ENCODE measurements at regions not wholly inside any gene's neighbourhood (a gene's known extent, or its start where the extent isn't known, plus 50 kb on each side); places are given as distances from the start of the nearest gene placed in this dataset.

GRCh38 chr5:154138701-154139100 is 51.8 kb upstream of the GALNT10 start:
- Histone ChIP-seq H2BK120ac (ENCODE audit: low read depth, low read length) (no peak overlapping the region), H4K8ac (ENCODE audit: low read depth, low read length) (no peak overlapping the region), H3K9me3 (replicated peaks in 1 of 2; ENCODE audit: control insufficient read depth in 2 of 2, insufficient read depth in 1 of 2, low read depth in 1 of 2, low read length in 2 of 2) (no peaks in the 10 kb centered on the region), H2BK12ac (ENCODE audit: low read length) (no peak overlapping the region), H3K79me1 (ENCODE audit: low read depth, low read length) (no peaks in the 10 kb centered on the region), H3K23ac (ENCODE audit: low read depth, low read length, poor library complexity) (no peak overlapping the region), H3K14ac (ENCODE audit: low read length) (no peak overlapping the region), H2AK5ac (ENCODE audit: low read depth, low read length) (no peak overlapping the region), H3K9ac (ENCODE audit: low read depth, low read length, poor library complexity) (no peak overlapping the region), H3K18ac (ENCODE audit: low read length) (no peak overlapping the region), H2BK15ac (ENCODE audit: low read length) (no peak overlapping the region), H3K4ac (ENCODE audit: low read length) (no peak overlapping the region), H3K4me2 (ENCODE audit: insufficient read depth, low read length, poor library complexity, severe bottlenecking) (no peak overlapping the region), H3K4me1 (ENCODE audit: control insufficient read depth in 2 of 2, insufficient read depth in 1 of 2, low read depth in 1 of 2, low read length in 2 of 2) (peaks cover 1 to 5% of the 10 kb centered on the region in 2 donors), H2AFZ (ENCODE audit: low read length) (no peak overlapping the region), H2BK5ac (ENCODE audit: low read length) (no peak overlapping the region), H3K36me3 (replicated peaks in 1 of 2; ENCODE audit: control insufficient read depth in 2 of 2, insufficient read depth in 2 of 2, low read length in 2 of 2) (no peaks in the 10 kb centered on the region), H3K27ac (replicated peaks; ENCODE audit: low read length) (no peak overlapping the region), H3K27me3 (ENCODE audit: control insufficient read depth in 3 of 3, insufficient read depth in 3 of 3, low read depth in 1 of 3, low read length in 3 of 3) (no peaks in the 10 kb centered on the region), H4K91ac (ENCODE audit: low read depth, low read length, poor library complexity) (no peak overlapping the region), H3K4me3 (ENCODE audit: low read length in 2 of 2) (no peak overlapping the region)
- WGBS, 2 donors (ENCODE audit: extremely low coverage in 2 of 2, insufficient read length in 2 of 2, insufficient replicate concordance in 1 of 2): 100% methylated on average over 1 of the region's 4 CpGs; no CpG with 5 or more reads in 1 of the 2 donors
- no peak for DNase-seq (ENCODE audit: low spot score)

GRCh38 chr5:154140381-154140780 is 50.2 kb upstream of the GALNT10 start:
- Histone ChIP-seq H2AK5ac (ENCODE audit: low read depth, low read length) (no peak overlapping the region), H3K4ac (ENCODE audit: low read length) (no peak overlapping the region), H3K14ac (ENCODE audit: low read length) (no peak overlapping the region), H3K18ac (ENCODE audit: low read length) (no peak overlapping the region), H3K79me1 (ENCODE audit: low read depth, low read length) (no peaks in the 10 kb centered on the region), H2BK5ac (ENCODE audit: low read length) (no peak overlapping the region), H2BK120ac (ENCODE audit: low read depth, low read length) (no peak overlapping the region), H3K9me3 (replicated peaks in 1 of 2; ENCODE audit: control insufficient read depth in 2 of 2, insufficient read depth in 1 of 2, low read depth in 1 of 2, low read length in 2 of 2) (no peaks in the 10 kb centered on the region), H2AFZ (ENCODE audit: low read length) (no peak overlapping the region), H3K4me1 (ENCODE audit: control insufficient read depth in 2 of 2, insufficient read depth in 1 of 2, low read depth in 1 of 2, low read length in 2 of 2) (peaks cover 0 to 5% of the 10 kb centered on the region in 2 donors), H3K4me2 (ENCODE audit: insufficient read depth, low read length, poor library complexity, severe bottlenecking) (no peak overlapping the region), H3K4me3 (ENCODE audit: low read length in 2 of 2) (no peak overlapping the region), H4K8ac (ENCODE audit: low read depth, low read length) (no peak overlapping the region), H4K91ac (ENCODE audit: low read depth, low read length, poor library complexity) (no peak overlapping the region), H3K27me3 (ENCODE audit: control insufficient read depth in 3 of 3, insufficient read depth in 3 of 3, low read depth in 1 of 3, low read length in 3 of 3) (no peaks in the 10 kb centered on the region), H3K27ac (replicated peaks; ENCODE audit: low read length) (no peak overlapping the region), H3K23ac (ENCODE audit: low read depth, low read length, poor library complexity) (no peak overlapping the region), H3K9ac (ENCODE audit: low read depth, low read length, poor library complexity) (no peak overlapping the region), H2BK15ac (ENCODE audit: low read length) (no peak overlapping the region), H2BK12ac (ENCODE audit: low read length) (no peak overlapping the region), H3K36me3 (replicated peaks in 1 of 2; ENCODE audit: control insufficient read depth in 2 of 2, insufficient read depth in 2 of 2, low read length in 2 of 2) (no peaks in the 10 kb centered on the region)
- no peak for DNase-seq (ENCODE audit: low spot score)
